GM23338 (cell line): ENCODE measurements at regions not wholly inside any gene's neighbourhood (a gene's known extent, or its start where the extent isn't known, plus 50 kb on each side); places are given as distances from the start of the nearest gene placed in this dataset.

Experiments
- ATAC-seq: fragments of 200-7000 bp; cut with Tn5 transposase; 3 replicates; pipeline ENCODE4 v1.9.1; 2020
- DNase-seq: peaks from one replicate; pipeline ENCODE4 v3.0.0-alpha.2; 2015; ENCODE audit warnings: low spot score
- H2AFZ ChIP-seq: fragments of 200-600 bp; sonication (generic); 2 replicates; pipeline ENCODE4 v1.8.0; 2016; ENCODE audit warnings: antibody characterized with exemption, mild to moderate bottlenecking, moderate library complexity
- H3F3A ChIP-seq: fragments of 200-600 bp; sonication (generic); replicated peaks from 2 replicates; pipeline ENCODE4 v1.8.0; 2017; ENCODE audit warnings: antibody characterized with exemption, mixed run types, low read depth
- H3K27ac ChIP-seq: fragments of 200-600 bp; sonication (generic); 2 replicates; pipeline ENCODE4 v1.6.1; 2016; ENCODE audit warnings: low read depth
- H3K27me3 ChIP-seq: fragments of 200-600 bp; sonication (generic); 2 replicates; pipeline ENCODE4 v1.8.0; 2016; ENCODE audit warnings: mild to moderate bottlenecking, mixed run types, moderate library complexity; ENCODE audit not compliant: insufficient read depth
- H3K36me3 ChIP-seq: fragments of 200-600 bp; sonication (generic); 2 replicates; pipeline ENCODE4 v1.8.0; 2016; ENCODE audit warnings: mild to moderate bottlenecking; ENCODE audit not compliant: insufficient read depth
- H3K4me1 ChIP-seq: fragments of 200-600 bp; sonication (generic); 2 replicates; pipeline ENCODE4 v1.8.0; 2016; ENCODE audit warnings: mild to moderate bottlenecking, moderate library complexity; ENCODE audit not compliant: insufficient read depth
- H3K4me2 ChIP-seq: fragments of 200-600 bp; sonication (generic); 2 replicates; pipeline ENCODE4 v1.7.1; 2017; ENCODE audit warnings: mixed run types
- H3K4me3 ChIP-seq: fragments of 200-600 bp; sonication (generic); 2 replicates; pipeline ENCODE4 v1.6.1; 2016; ENCODE audit warnings: mixed run types
- H3K79me2 ChIP-seq: fragments of 200-600 bp; sonication (generic); replicated peaks from 2 replicates; pipeline ENCODE4 v1.8.0; 2017; ENCODE audit warnings: mild to moderate bottlenecking; ENCODE audit not compliant: insufficient read depth
- H3K9me2 ChIP-seq: fragments of 200-600 bp; sonication (generic); 2 replicates; pipeline ENCODE4 v1.8.0; 2017; ENCODE audit not compliant: insufficient read depth
- H4K20me1 ChIP-seq: fragments of 200-600 bp; sonication (generic); replicated peaks from 2 replicates; pipeline ENCODE4 v1.8.0; 2017; ENCODE audit warnings: mild to moderate bottlenecking; ENCODE audit not compliant: insufficient read depth
- H3K27ac Mint-ChIP-seq: 2 replicates; pipeline ENCODE4 v1.8.0; 2020; ENCODE audit warnings: inconsistent platforms, mild to moderate bottlenecking, moderate library complexity, mixed read lengths
- H3K27me3 Mint-ChIP-seq: 3 replicates; pipeline ENCODE4 v1.8.0; 2022; ENCODE audit warnings: low read depth, mild to moderate bottlenecking, moderate library complexity, mixed read lengths, inconsistent platforms; ENCODE audit not compliant: insufficient read depth, poor library complexity
- H3K36me3 Mint-ChIP-seq: 3 replicates; pipeline ENCODE4 v1.8.0; 2021; ENCODE audit warnings: low read depth, mild to moderate bottlenecking, inconsistent platforms, moderate library complexity, mixed read lengths
- H3K4me1 Mint-ChIP-seq: 3 replicates; pipeline ENCODE4 v1.8.0; 2020; ENCODE audit warnings: mild to moderate bottlenecking, inconsistent platforms, mixed read lengths
- H3K4me3 Mint-ChIP-seq: 3 replicates; pipeline ENCODE4 v1.8.0; 2021; ENCODE audit warnings: moderate library complexity, mild to moderate bottlenecking, inconsistent platforms, mixed read lengths
- H3K9me3 Mint-ChIP-seq: 3 replicates; pipeline ENCODE4 v1.8.0; 2020; ENCODE audit warnings: moderate library complexity, mild to moderate bottlenecking, inconsistent platforms, mixed read lengths
- CREB1 ChIP-seq: fragments of 250-450 bp; sonication (Bioruptor Pico); IDR thresholded peaks from 2 replicates; pipeline ENCODE4 v1.5.0; 2020; ENCODE audit warnings: low read depth, mild to moderate bottlenecking, moderate library complexity
- CTCF ChIP-seq, 2 experiments: fragments of 200-600 bp in 1 of 2; sonication (generic) in 1 of 2; conservative IDR thresholded peaks; 2 replicates each; pipeline versions ENCODE4 v1.5.1 to v1.6.1; 2016 to 2017; ENCODE audit warnings: antibody characterized with exemption in 2 of 2, low read depth in 2 of 2, mild to moderate bottlenecking in 2 of 2, moderate library complexity in 1 of 2
- EZH2 ChIP-seq: fragments of 200-600 bp; sonication (generic); IDR thresholded peaks from one replicate; pipeline ENCODE4 v1.8.0; 2017; ENCODE audit warnings: antibody characterized with exemption, mild to moderate bottlenecking, low read depth; ENCODE audit not compliant: unreplicated experiment
- EZH2phosphoT487 ChIP-seq: fragments of 200-600 bp; sonication (generic); IDR thresholded peaks from one replicate; pipeline ENCODE4 v1.8.1; 2018; ENCODE audit warnings: antibody characterized with exemption; ENCODE audit not compliant: unreplicated experiment
- JUNB ChIP-seq: IDR thresholded peaks from one replicate; pipeline ENCODE4 v1.6.1; 2016; ENCODE audit warnings: antibody characterized with exemption; ENCODE audit not compliant: unreplicated experiment
- NANOG ChIP-seq: IDR thresholded peaks from 2 replicates; pipeline ENCODE4 v1.6.1; 2016; ENCODE audit warnings: antibody characterized with exemption, borderline replicate concordance
- POLR2AphosphoS5 ChIP-seq: IDR thresholded peaks from 2 replicates; pipeline ENCODE4 v1.6.1; 2016; ENCODE audit warnings: antibody characterized with exemption, low read depth
- REST ChIP-seq: IDR thresholded peaks from one replicate; pipeline ENCODE4 v1.6.1; 2018; ENCODE audit warnings: antibody characterized with exemption; ENCODE audit not compliant: unreplicated experiment
- STAT1 ChIP-seq: IDR thresholded peaks from one replicate; pipeline ENCODE4 v1.6.1; 2016; ENCODE audit warnings: antibody characterized with exemption; ENCODE audit not compliant: unreplicated experiment
- ZNF331 ChIP-seq: fragments of 250-450 bp; sonication (Bioruptor Pico); IDR thresholded peaks from 2 replicates; pipeline ENCODE4 v1.5.0; 2020; ENCODE audit warnings: low read depth, mild to moderate bottlenecking, moderate library complexity

- TF ChIP-seq POLR2AphosphoS5 (no peak), CREB1 (CRISPR knock-in tag) (no peak), REST (no peak), EZH2phosphoT487 (no peak), CTCF (conservative IDR thresholded peaks at IDR 0.05; ENCODE audit: low read depth in 2 of 2) (no peak), STAT1 (no peak), EZH2 (no peak), ZNF331 (CRISPR knock-in tag) (no peak)
These were observed 298.4 kb downstream of the MAP2K6 start (continued) for GRCh38 chr17:69712801-69713311.

- Histone ChIP-seq H3K4me3 (no peak overlapping the region), H3K36me3 (no peaks in the 10 kb centered on the region), H3F3A (no peaks in the 10 kb centered on the region), H2AFZ (no peak overlapping the region), H3K9me2 (no peaks in the 10 kb centered on the region), H3K4me2 (no peak overlapping the region), H3K27me3 (no peaks in the 10 kb centered on the region), H3K4me1 (no peaks in the 10 kb centered on the region), H3K27ac (no peak overlapping the region), H4K20me1 (no peaks in the 10 kb centered on the region), H3K79me2 (no peaks in the 10 kb centered on the region)
- H3K36me3 Mint-ChIP-seq, result no peaks in the 10 kb centered on the region
- no peaks in the 10 kb centered on the region for H3K9me3 Mint-ChIP-seq
- H3K4me1 Mint-ChIP-seq, result no peaks in the 10 kb centered on the region
- TF ChIP-seq EZH2, result no peak
- ATAC-seq (no peak), DNase-seq (no peak)
- H3K27me3 Mint-ChIP-seq, result no peaks in the 10 kb centered on the region
- no peak overlapping the region for H3K27ac Mint-ChIP-seq
- no peak overlapping the region for H3K4me3 Mint-ChIP-seq
These were observed 299.3 kb downstream of the MAP2K6 start for GRCh38 chr17:69713815-69714214.

GRCh38 chr17:69714669-69715068 lies 300.2 kb downstream of the MAP2K6 start:
- Histone ChIP-seq H3K4me1 (no peaks in the 10 kb centered on the region), H3F3A (no peaks in the 10 kb centered on the region), H3K79me2 (no peaks in the 10 kb centered on the region), H2AFZ (no peak overlapping the region), H3K9me2 (no peaks in the 10 kb centered on the region), H3K27ac (no peak overlapping the region), H4K20me1 (no peaks in the 10 kb centered on the region), H3K4me3 (no peak overlapping the region), H3K27me3 (no peaks in the 10 kb centered on the region), H3K36me3 (no peaks in the 10 kb centered on the region), H3K4me2 (no peak overlapping the region)
- ATAC-seq (no peak), DNase-seq (no peak)
- Mint-ChIP-seq H3K36me3 (no peaks in the 10 kb centered on the region), H3K27ac (no peak overlapping the region), H3K4me3 (no peak overlapping the region), H3K4me1 (no peaks in the 10 kb centered on the region), H3K27me3 (no peaks in the 10 kb centered on the region), H3K9me3 (no peaks in the 10 kb centered on the region)
- TF ChIP-seq EZH2phosphoT487, result no peak
- TF ChIP-seq CREB1 (CRISPR knock-in tag), result no peak
- no peak for TF ChIP-seq REST
- no peak for TF ChIP-seq POLR2AphosphoS5
- no peak for TF ChIP-seq NANOG
- TF ChIP-seq EZH2, result no peak
- TF ChIP-seq JUNB, result no peak
